GM21786 (cell line): ENCODE measurements at regions not wholly inside any gene's neighbourhood (a gene's known extent, or its start where the extent isn't known, plus 50 kb on each side); places are given as distances from the start of the nearest gene placed in this dataset.
"Not testable (repeated sequence)": the region's sequence is repeated elsewhere in the genome, so short reads cannot be mapped to it uniquely, and the experiment has no call there.

Source experiments
- ATAC-seq: cut with Tn5 transposase; IDR thresholded peaks from one replicate; pipeline ENCODE4 v1.9.1; 2021; ENCODE audit not compliant: unreplicated experiment

- no peak for ATAC-seq
Observed at GRCh38 chr6:144392536-144392935, 107.4 kb downstream of the UTRN start.

GRCh38 chr6:144394210-144394609 lies 109.1 kb downstream of the UTRN start:
- ATAC-seq, result no peak

DNA sequence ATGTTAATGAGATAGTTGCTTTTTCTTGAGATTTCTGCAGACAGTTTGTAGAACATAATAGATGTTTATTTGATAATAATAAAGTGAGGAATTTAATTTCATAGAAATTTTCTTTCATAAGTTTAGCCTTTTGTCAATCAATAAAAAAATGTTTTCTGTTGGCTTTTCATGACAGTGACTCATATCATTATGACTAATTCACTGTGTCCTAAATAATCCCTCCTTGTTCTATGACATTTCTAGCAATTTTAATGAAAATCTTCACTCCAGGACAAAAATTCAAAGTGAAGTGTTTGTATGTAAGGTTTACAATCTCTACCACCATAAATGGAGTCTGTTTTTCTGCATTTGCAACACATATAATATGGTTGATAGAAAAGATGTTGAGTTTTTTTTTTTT lies 109.9 kb downstream of the UTRN start:
- ATAC-seq, result no peak

- ATAC-seq, result no peak
Observed at GRCh38 chr6:144395826-144396225, 110.7 kb downstream of the UTRN start.

- ATAC-seq, result no peak
Observed at GRCh38 chr6:144397141-144397540, 112.0 kb downstream of the UTRN start.

DNA sequence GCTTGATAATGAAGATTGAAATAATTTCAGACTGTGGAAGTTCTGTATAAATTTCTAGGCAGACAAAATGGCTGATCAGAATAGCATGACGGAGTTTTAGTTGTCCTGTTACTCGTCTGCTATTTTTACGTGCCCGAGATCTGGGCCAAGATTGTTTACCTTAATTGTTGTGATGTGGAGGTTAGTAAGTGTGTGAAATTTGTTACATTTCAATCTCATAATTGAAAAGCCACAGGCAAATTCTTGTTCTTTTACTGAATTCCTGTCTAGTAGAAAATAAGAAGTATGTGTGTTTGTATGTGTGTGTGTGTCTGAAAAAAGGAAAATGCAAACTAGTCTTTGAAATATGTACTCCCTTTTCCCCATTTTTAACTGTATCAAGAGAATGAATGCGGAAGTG lies 115.2 kb downstream of the UTRN start:
- no peak for ATAC-seq

GRCh38 chr6:144401736-144402733 lies 116.9 kb downstream of the UTRN start:
- no peak for ATAC-seq

- no peak for ATAC-seq
Observed at GRCh38 chr6:144402750-144403149, 117.6 kb downstream of the UTRN start.

DNA sequence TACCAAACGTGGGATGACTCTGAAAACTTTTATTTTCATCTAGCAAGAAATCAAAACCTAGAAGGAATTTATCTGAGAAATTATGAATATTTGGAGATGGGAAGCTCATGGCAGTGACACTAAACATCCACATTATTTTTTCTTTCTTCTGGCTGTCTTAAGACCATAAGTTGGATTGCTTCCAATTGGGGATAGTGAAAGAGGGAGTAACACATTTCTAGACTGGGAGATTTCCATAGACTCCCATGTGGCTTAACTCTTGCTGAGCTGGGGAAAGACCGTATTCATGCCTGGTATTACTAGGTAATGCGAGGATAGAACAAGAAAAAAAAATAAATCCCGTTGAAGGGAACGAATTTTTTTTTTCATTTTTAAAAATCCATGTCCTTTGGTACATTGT lies 120.0 kb downstream of the UTRN start:
- no peak for ATAC-seq

DNA sequence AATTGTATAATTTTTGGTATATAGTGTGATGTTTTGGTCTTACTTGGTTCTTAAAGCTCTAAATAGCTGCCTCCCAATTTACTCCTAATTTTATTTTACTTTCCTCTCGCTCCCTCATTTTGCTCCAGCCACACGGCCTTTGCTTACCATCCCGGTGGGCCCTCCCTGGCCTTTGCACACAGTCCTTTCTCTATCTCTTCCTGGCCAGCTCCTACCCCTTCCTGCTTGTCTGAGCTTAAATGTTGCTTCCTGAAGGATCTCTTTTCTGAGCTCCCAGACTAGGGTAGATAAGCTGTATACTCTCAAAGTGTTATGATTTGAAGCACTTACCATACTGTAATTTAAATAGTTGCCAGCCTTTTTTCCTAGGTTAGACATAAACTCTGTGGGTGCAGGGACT lies 121.7 kb downstream of the UTRN start:
- ATAC-seq, result no peak

DNA sequence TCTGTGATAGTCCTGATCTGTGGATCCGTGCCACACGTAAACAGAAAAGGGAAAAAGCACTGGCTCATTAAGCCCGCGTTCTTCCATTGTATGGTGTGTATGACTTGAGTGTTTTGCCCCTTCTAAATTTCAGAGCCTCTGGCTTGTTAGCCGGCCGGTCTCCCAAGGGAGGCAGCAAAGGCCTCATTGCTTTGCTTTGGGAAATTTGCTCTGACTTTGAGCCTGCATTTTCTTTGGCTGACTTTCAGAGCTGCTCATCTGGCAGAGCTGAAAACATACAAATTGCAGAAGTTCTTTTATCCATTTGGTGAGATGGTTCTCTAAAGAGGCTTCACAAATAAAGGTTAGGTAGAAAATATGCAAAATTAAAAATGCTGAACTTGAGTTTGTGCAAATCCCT lies 123.0 kb downstream of the UTRN start:
- no peak for ATAC-seq

- ATAC-seq, result no peak
Observed at GRCh38 chr6:144410059-144410458, 124.9 kb downstream of the UTRN start.

- ATAC-seq, result not testable (repeated sequence)
Observed at GRCh38 chr6:144410574-144410973, 125.4 kb downstream of the UTRN start.

GRCh38 chr6:144411531-144412165 lies 126.5 kb downstream of the UTRN start:
- ATAC-seq, result no peak

DNA sequence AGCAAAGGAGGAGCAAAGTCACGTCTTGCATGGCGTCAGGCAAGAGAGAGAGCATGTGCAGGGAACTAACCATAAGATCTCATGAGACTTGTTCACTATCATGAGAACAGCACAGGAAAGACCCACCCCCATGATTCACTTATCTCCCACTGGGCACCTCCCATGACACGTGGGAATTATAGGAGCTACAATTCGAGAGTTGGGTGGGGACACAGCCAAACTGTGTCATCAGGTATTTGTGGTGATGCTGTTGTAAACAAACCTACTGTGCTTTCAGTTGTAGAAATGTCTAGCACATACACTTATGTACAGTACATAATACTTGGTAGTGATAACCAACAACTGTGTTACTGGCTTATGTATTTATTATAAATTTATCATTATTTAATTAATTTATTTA lies 128.3 kb downstream of the UTRN start:
- ATAC-seq, result no peak

- ATAC-seq, result no peak
Observed at GRCh38 chr6:144415014-144415413, 129.9 kb downstream of the UTRN start.

- ATAC-seq, result no peak
Observed at GRCh38 chr6:144415835-144416237, 130.7 kb downstream of the UTRN start.

DNA sequence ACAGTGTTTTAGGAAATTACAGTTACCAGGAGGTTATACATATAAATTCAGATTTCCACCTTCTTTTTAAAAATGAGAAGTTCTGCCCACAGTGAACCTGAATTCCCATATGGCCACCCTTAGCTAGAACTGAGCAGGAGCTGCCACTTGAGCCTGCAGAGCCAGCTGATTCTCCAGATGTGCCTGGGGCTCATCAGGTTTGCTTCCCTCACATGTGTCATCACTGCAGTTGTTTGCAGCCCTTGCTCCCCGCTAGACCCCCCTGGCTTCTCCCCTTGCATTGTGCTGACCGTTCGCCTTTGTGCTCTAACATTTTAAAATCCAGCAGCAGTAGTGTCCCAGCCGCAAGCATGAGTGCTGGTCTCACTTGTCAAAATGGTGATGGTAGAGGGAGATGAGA lies 131.1 kb downstream of the UTRN start:
- no peak for ATAC-seq

DNA sequence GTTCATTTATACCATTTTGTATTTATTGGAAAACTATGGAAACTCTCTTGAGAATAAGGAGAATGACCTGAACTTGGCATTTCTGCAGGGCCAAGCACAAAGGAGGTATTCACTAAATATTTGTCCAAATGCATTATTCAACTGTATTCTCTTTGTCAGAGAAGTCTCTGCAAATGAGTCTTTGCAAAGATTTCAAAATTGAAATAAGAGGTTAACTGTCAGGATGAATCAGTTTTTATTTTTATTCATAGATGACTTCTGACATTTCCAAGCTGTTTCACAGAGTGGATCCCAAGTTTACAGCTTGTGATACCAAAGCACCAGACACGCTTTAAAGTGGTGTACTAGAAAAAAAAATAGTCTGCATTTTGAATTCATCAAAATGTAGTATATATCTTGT lies 131.6 kb downstream of the UTRN start:
- ATAC-seq, result no peak

DNA sequence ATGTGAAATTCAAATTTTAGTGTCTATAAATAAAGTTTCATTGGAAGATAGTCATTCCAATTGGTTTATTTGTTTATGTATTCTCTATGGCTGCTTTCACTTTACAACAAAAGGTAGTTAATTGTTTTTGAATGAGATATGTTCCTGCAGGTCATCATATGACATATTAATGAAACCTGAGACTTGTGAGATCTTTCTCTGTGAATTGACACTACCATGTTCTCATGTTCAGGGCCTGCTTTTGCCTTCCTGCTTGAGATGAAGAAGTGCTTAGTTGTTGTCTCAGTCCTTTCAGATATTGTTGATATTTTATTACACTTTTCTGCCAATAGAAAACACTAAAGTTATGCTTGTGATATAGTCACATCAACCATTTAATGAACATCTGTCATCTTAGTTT lies 132.5 kb downstream of the UTRN start:
- no peak for ATAC-seq

DNA sequence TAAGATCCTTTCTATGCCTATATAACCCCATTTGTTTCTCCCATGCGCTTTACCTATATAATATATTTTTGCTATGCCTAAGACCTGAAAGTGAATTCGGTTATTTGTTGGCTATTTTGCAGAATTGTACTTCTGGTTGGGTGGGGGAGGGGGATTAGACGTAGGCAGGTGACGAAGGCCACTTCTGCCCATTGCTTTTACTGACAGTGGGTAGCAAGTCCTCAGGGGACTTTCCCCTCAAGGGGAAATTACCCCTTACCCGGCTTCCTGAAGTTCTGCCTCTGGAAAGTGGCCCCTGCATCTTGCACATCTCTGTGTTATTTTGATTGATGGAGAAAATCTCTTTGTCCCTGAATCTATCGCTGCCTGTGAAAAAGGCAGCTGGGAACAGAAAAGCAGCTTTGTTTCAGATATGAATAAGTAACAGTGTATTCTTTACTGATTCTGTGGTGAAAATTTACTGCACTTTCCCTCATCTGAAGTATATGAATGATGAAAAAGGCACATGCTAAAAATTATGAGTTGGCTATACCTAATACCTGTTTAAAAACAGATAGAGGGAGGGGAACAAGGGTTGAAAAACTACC lies 133.9 kb downstream of the UTRN start:
- ATAC-seq, result no peak

GRCh38 chr6:144423167-144423566 lies 138.0 kb downstream of the UTRN start:
- no peak for ATAC-seq
